Hematopoietic multipotent progenitor cell (in vitro differentiated cells): ENCODE measurements at regions not wholly inside any gene's neighbourhood (a gene's known extent, or its start where the extent isn't known, plus 50 kb on each side); places are given as distances from the start of the nearest gene placed in this dataset.

ENCODE experiments used
- DNase-seq, 3 donors: peaks; one replicate each; pipeline ENCODE4 v3.0.0-alpha.2; 2011 to 2015; ENCODE audit warnings: low read depth in 2 of 3, low spot score in 2 of 3

GRCh38 chr5:5969942-5970483, 408.3 kb downstream of the MED10 start:
- DNase-seq: no peak

- no peak for DNase-seq
Measured at GRCh38 chr5:5968981-5969380, 409.4 kb downstream of the MED10 start.

GRCh38 chr5:5967944-5968343, 410.4 kb downstream of the MED10 start:
- no peak for DNase-seq

- no peak for DNase-seq
Measured at GRCh38 chr5:5967373-5967772, 411.0 kb downstream of the MED10 start.

- no peak for DNase-seq
Measured at GRCh38 chr5:5965132-5965531, 413.2 kb downstream of the MED10 start.

- no peak for DNase-seq
Measured at GRCh38 chr5:5964347-5964746, 414.0 kb downstream of the MED10 start.

GRCh38 chr5:5957737-5958136, 420.6 kb downstream of the MED10 start:
- DNase-seq: no peak

GRCh38 chr5:5954275-5954598, 424.1 kb downstream of the MED10 start:
- no peak for DNase-seq

GRCh38 chr5:5953584-5954274, 424.6 kb downstream of the MED10 start:
- DNase-seq: no peak

- DNase-seq: no peak
Measured at GRCh38 chr5:5951953-5952352, 426.4 kb downstream of the MED10 start.

GRCh38 chr5:5950658-5951057, 427.7 kb downstream of the MED10 start:
- DNase-seq: no peak

- DNase-seq: no peak
Measured at GRCh38 chr5:5941486-5941885, 436.9 kb downstream of the MED10 start.

- no peak for DNase-seq
Measured at GRCh38 chr5:5939759-5940370, 438.5 kb downstream of the MED10 start.

- DNase-seq: no peak
Measured at GRCh38 chr5:5933651-5934050, 444.7 kb downstream of the MED10 start.

GRCh38 chr5:5932824-5933223, 445.5 kb downstream of the MED10 start:
- DNase-seq: no peak

- DNase-seq: no peak
Measured at GRCh38 chr5:5930561-5930960, 447.8 kb downstream of the MED10 start.

GRCh38 chr5:5929291-5930020, 448.9 kb downstream of the MED10 start:
- DNase-seq: no peak

- DNase-seq: no peak
Measured at GRCh38 chr5:5925191-5925590, 453.2 kb downstream of the MED10 start.

- DNase-seq: no peak
Measured at GRCh38 chr5:5919411-5919810, 458.9 kb downstream of the MED10 start.

- DNase-seq: no peak
Measured at GRCh38 chr5:5906778-5907177, 471.6 kb downstream of the MED10 start.

GRCh38 chr5:5905186-5905585, 473.2 kb downstream of the MED10 start:
- DNase-seq: no peak

GRCh38 chr5:5904113-5904512, 474.2 kb downstream of the MED10 start:
- DNase-seq: no peak
